ENCODE measurements at regions not wholly inside any gene's neighbourhood (a gene's known extent, or its start where the extent isn't known, plus 50 kb on each side); places are given as distances from the start of the nearest gene placed in this dataset.

GRCh38 chr4:110963662-110964280 is 340.9 kb upstream of the PITX2 start:
- no peak for DNase-seq
- Mint-ChIP-seq H3K4me1 (peaks cover 9% of the 10 kb centered on the region), H3K27me3 (ENCODE audit: low read depth, poor library complexity) (peaks cover 5% of the 10 kb centered on the region), H3K4me3 (no peak overlapping the region), H3K9me3 (no peaks in the 10 kb centered on the region), H3K36me3 (ENCODE audit: low read depth) (no peaks in the 10 kb centered on the region), H3K27ac (no peak overlapping the region)
- TF ChIP-seq CTCF (IDR thresholded peaks at IDR 0.05): no peak

- no peaks in the 10 kb centered on the region for H3K36me3 Mint-ChIP-seq (ENCODE audit: low read depth)
- no peak for TF ChIP-seq CTCF (IDR thresholded peaks at IDR 0.05)
- no peak overlapping the region for H3K27ac Mint-ChIP-seq
- peaks cover 9% of the 10 kb centered on the region for H3K4me1 Mint-ChIP-seq
- no peak overlapping the region for H3K4me3 Mint-ChIP-seq
- H3K27me3 Mint-ChIP-seq (ENCODE audit: low read depth, poor library complexity): peaks cover 5% of the 10 kb centered on the region
- no peak for DNase-seq
- no peaks in the 10 kb centered on the region for H3K9me3 Mint-ChIP-seq
Measured at GRCh38 chr4:110967936-110968335, 345.1 kb upstream of the PITX2 start.

GRCh38 chr4:110970642-110971041 is 347.8 kb upstream of the PITX2 start:
- Mint-ChIP-seq H3K27me3 (ENCODE audit: low read depth, poor library complexity) (peaks cover under 1% of the 10 kb centered on the region), H3K9me3 (no peaks in the 10 kb centered on the region), H3K27ac (no peak overlapping the region), H3K4me1 (no peaks in the 10 kb centered on the region), H3K36me3 (ENCODE audit: low read depth) (no peaks in the 10 kb centered on the region), H3K4me3 (no peak overlapping the region)
- peak; percentile 63 for TF ChIP-seq CTCF (IDR thresholded peaks at IDR 0.05)
- peak; percentile 65 for DNase-seq

- DNase-seq: no peak
- no peak overlapping the region for H3K27ac Mint-ChIP-seq
Measured at GRCh38 chr4:110975338-110975737, 352.5 kb upstream of the PITX2 start.

GRCh38 chr4:110977554-110977953 is 354.7 kb upstream of the PITX2 start:
- DNase-seq: no peak
- Mint-ChIP-seq H3K9me3 (no peaks in the 10 kb centered on the region), H3K4me1 (no peaks in the 10 kb centered on the region), H3K27me3 (ENCODE audit: low read depth, poor library complexity) (peaks cover 3% of the 10 kb centered on the region), H3K4me3 (no peak overlapping the region), H3K27ac (no peak overlapping the region), H3K36me3 (ENCODE audit: low read depth) (no peaks in the 10 kb centered on the region)
- no peak for TF ChIP-seq CTCF (IDR thresholded peaks at IDR 0.05)

More at GRCh38 chr4:110975338-110975737, 352.5 kb upstream of the PITX2 start:
- Mint-ChIP-seq H3K4me1 (no peaks in the 10 kb centered on the region), H3K9me3 (no peaks in the 10 kb centered on the region), H3K36me3 (ENCODE audit: low read depth) (no peaks in the 10 kb centered on the region), H3K27me3 (ENCODE audit: low read depth, poor library complexity) (peaks cover 3% of the 10 kb centered on the region), H3K4me3 (no peak overlapping the region)
- TF ChIP-seq CTCF (IDR thresholded peaks at IDR 0.05): no peak

GRCh38 chr4:110978761-110979160 is 355.9 kb upstream of the PITX2 start:
- Mint-ChIP-seq H3K27me3 (ENCODE audit: low read depth, poor library complexity) (peaks cover 3% of the 10 kb centered on the region), H3K27ac (no peak overlapping the region), H3K4me3 (no peak overlapping the region), H3K36me3 (ENCODE audit: low read depth) (no peaks in the 10 kb centered on the region), H3K4me1 (no peaks in the 10 kb centered on the region), H3K9me3 (no peaks in the 10 kb centered on the region)
- DNase-seq: no peak
- TF ChIP-seq CTCF (IDR thresholded peaks at IDR 0.05): no peak

Data from nephron progenitor cell (in vitro differentiated cells).